ENCODE measurements at regions not wholly inside any gene's neighbourhood (a gene's known extent, or its start where the extent isn't known, plus 50 kb on each side); places are given as distances from the start of the nearest gene placed in this dataset.

GRCh38 chr3:87145553-87145952, 81.6 kb upstream of the CHMP2B start:
- POLR2A ChIA-PET, result no interaction called here
- no peak overlapping the region for H3K4me2 ChIP-seq
- H3K9ac ChIP-seq, result no peak overlapping the region
- no peaks in the 10 kb centered on the region for H3K4me1 ChIP-seq (ENCODE audit: control insufficient read depth in 1 of 2, insufficient read depth in 2 of 2, low read depth in 1 of 2, low read length in 1 of 2)
- DNase-seq, result peak; percentile 8
- H3K79me2 ChIP-seq (ENCODE audit: insufficient read depth), result no peaks in the 10 kb centered on the region
- H3F3A ChIP-seq (replicated peaks; ENCODE audit: insufficient read depth), result no peaks in the 10 kb centered on the region
- no peaks in the 10 kb centered on the region for H4K20me1 ChIP-seq (ENCODE audit: insufficient read depth)
- no peaks in the 10 kb centered on the region for H3K36me3 ChIP-seq (replicated peaks in 1 of 2; ENCODE audit: control insufficient read depth in 1 of 2, insufficient read depth in 2 of 2, low read length in 1 of 2)
- no peak overlapping the region for H3K27ac ChIP-seq (ENCODE audit: low read depth in 2 of 2, low read length in 1 of 2)
- no peaks in the 10 kb centered on the region for H3K9me2 ChIP-seq
- H3K27me3 ChIP-seq (ENCODE audit: insufficient read depth), result no peaks in the 10 kb centered on the region
- CTCF ChIA-PET, result interaction anchor here (0.5 to 1.8 kb wide), 10 partner anchors 9 to 373 kb away, joined by 3 to 10 read pairs (median 4); no protein-coding TSS in a partner anchor
- H3K4me3 ChIP-seq (ENCODE audit: low read depth in 2 of 2, low read length in 1 of 2), result no peak overlapping the region
- 16% methylated on average over 6 of the region's 6 CpGs for WGBS (ENCODE audit: low lambda C conversion rate)
- TF ChIP-seq PBX3 (IDR thresholded peaks at IDR 0.05), result no peak
- 0 out of 2 replicates have a peak, but pooled peaks have one; percentile 6 for TF ChIP-seq RAD21 (IDR thresholded peaks at IDR 0.05; ENCODE audit: low read length)
- TF ChIP-seq TEAD4 (IDR thresholded peaks at IDR 0.05; ENCODE audit: borderline replicate concordance, insufficient read depth), result no peak
- peak; percentile 56 for TF ChIP-seq CTCF (IDR thresholded peaks at IDR 0.05)
- TF ChIP-seq SMC3 (IDR thresholded peaks at IDR 0.05; ENCODE audit: low read depth, low read length), result 0 out of 2 replicates have a peak, but pooled peaks have one; percentile 18
- TF ChIP-seq JUND (IDR thresholded peaks at IDR 0.05), result no peak
- H3K9me3 ChIP-seq, result no peaks in the 10 kb centered on the region
- no peak overlapping the region for H2AFZ ChIP-seq (ENCODE audit: low read depth)

- Histone ChIP-seq H3F3A (replicated peaks; ENCODE audit: insufficient read depth) (no peaks in the 10 kb centered on the region), H3K27me3 (ENCODE audit: insufficient read depth) (no peaks in the 10 kb centered on the region), H3K4me1 (ENCODE audit: control insufficient read depth in 1 of 2, insufficient read depth in 2 of 2, low read depth in 1 of 2, low read length in 1 of 2) (no peaks in the 10 kb centered on the region), H3K4me2 (no peak overlapping the region), H3K9ac (no peak overlapping the region), H4K20me1 (ENCODE audit: insufficient read depth) (no peaks in the 10 kb centered on the region), H3K9me2 (0 out of 2 replicates have a peak, but pooled peaks cover 3% of the 10 kb centered on the region), H2AFZ (ENCODE audit: low read depth) (no peak overlapping the region), H3K79me2 (ENCODE audit: insufficient read depth) (no peaks in the 10 kb centered on the region), H3K4me3 (ENCODE audit: low read depth in 2 of 2, low read length in 1 of 2) (no peak overlapping the region), H3K9me3 (no peaks in the 10 kb centered on the region), H3K36me3 (replicated peaks in 1 of 2; ENCODE audit: control insufficient read depth in 1 of 2, insufficient read depth in 2 of 2, low read length in 1 of 2) (no peaks in the 10 kb centered on the region), H3K27ac (ENCODE audit: low read depth in 2 of 2, low read length in 1 of 2) (no peak overlapping the region)
- WGBS (ENCODE audit: low lambda C conversion rate), result 18% methylated on average over 2 of the region's 2 CpGs
- ChIA-PET CTCF (interaction anchor here (2.4 kb wide), 1 partner anchor 10 kb away, joined by 7 read pairs; no protein-coding TSS in a partner anchor), POLR2A (no interaction called here)
- DNase-seq, result no peak
- no peak for TF ChIP-seq TAF1 (IDR thresholded peaks at IDR 0.05; ENCODE audit: borderline replicate concordance, low read depth, low read length)
- no peak for TF ChIP-seq TCF12 (IDR thresholded peaks at IDR 0.05)
- TF ChIP-seq PBX3 (IDR thresholded peaks at IDR 0.05), result no peak
- no peak for TF ChIP-seq IRF3 (IDR thresholded peaks at IDR 0.05; ENCODE audit: low read depth, low read length)
- no peak for TF ChIP-seq MXI1 (IDR thresholded peaks at IDR 0.05; ENCODE audit: low read depth, low read length)
- TF ChIP-seq GATA2 (CRISPR knock-in tag; IDR thresholded peaks at IDR 0.05), result no peak
- TF ChIP-seq CHD2 (IDR thresholded peaks at IDR 0.05; ENCODE audit: low read length, partially characterized antibody), result no peak
- TF ChIP-seq RFX5 (IDR thresholded peaks at IDR 0.05; ENCODE audit: low read length), result no peak
- no peak for TF ChIP-seq USF1 (IDR thresholded peaks at IDR 0.05; ENCODE audit: borderline replicate concordance, low read depth)
- no peak for TF ChIP-seq FOXJ3 (CRISPR knock-in tag; IDR thresholded peaks at IDR 0.05)
- no peak for TF ChIP-seq GABPA (IDR thresholded peaks at IDR 0.05; ENCODE audit: low read depth)
- TF ChIP-seq JUND (IDR thresholded peaks at IDR 0.05), result no peak
- TF ChIP-seq SMC3 (IDR thresholded peaks at IDR 0.05; ENCODE audit: low read depth, low read length), result no peak
These were observed 91.0 kb upstream of the CHMP2B start for GRCh38 chr3:87136066-87136596.

Data from SK-N-SH (cell line).